Thyroid gland (tissue), 4 donors: ENCODE measurements at regions not wholly inside any gene's neighbourhood (a gene's known extent, or its start where the extent isn't known, plus 50 kb on each side); places are given as distances from the start of the nearest gene placed in this dataset.

Source experiments
- DNase-seq, 2 donors: peaks; one replicate each; pipeline ENCODE4 v3.0.0-alpha.2; 2019
- H3K27ac ChIP-seq, 3 donors: fragments of 200-600 bp; sonication (generic); 1 replicate in 2 of 3; 2 replicates in 1 of 3; pipeline ENCODE4 v1.5.1; 2016 to 2019; ENCODE audit warnings: mild to moderate bottlenecking in 1 of 3, moderate library complexity in 1 of 3
- H3K27me3 ChIP-seq: fragments of 200-600 bp; sonication (generic); one replicate; pipeline ENCODE4 v1.5.1; 2019
- H3K36me3 ChIP-seq, 2 donors: fragments of 200-600 bp; sonication (generic); one replicate each; pipeline ENCODE4 v1.5.1; 2016 to 2019
- H3K4me1 ChIP-seq, 2 donors: fragments of 200-600 bp; sonication (generic); one replicate each; pipeline ENCODE4 v1.5.1; 2017 to 2019
- H3K4me3 ChIP-seq, 3 donors: fragments of 200-600 bp; sonication (generic); replicated peaks in 1 of 3; 1 replicate in 2 of 3; 2 replicates in 1 of 3; pipeline ENCODE4 v1.5.1; 2016; ENCODE audit warnings: mild to moderate bottlenecking in 1 of 3
- H3K9me3 ChIP-seq: fragments of 200-600 bp; sonication (generic); one replicate; pipeline ENCODE4 v1.5.1; 2017
- POLR2A ChIP-seq, 2 donors: fragments of 450-650 bp; IDR thresholded peaks; one replicate each; pipeline ENCODE4 v1.6.1; 2017; ENCODE audit warnings: antibody characterized with exemption in 2 of 2, mild to moderate bottlenecking in 2 of 2, moderate library complexity in 1 of 2
- WGBS, 2 donors: methylation state at CpG; one replicate each; pipeline ENCODE4 v1.1.5; 2017; 5-methylcytosine and 5-hydroxymethylcytosine counted together
- intact Hi-C: fragments of 100-400 bp; cut with DNase I; formaldehyde crosslinking; loops from one replicate; pipeline ENCODE4 v1.15.1; 2023
- TF ChIP-seq, protein P1 (sequence below), 6 experiments: fragments of 200-600 bp in 3 of 6; fragments of 450-650 bp in 3 of 6; sonication (generic) in 3 of 6; IDR thresholded peaks; one replicate each; pipeline ENCODE4 v1.5.1; 2016 to 2019; ENCODE audit warnings: antibody characterized with exemption in 6 of 6, mild to moderate bottlenecking in 2 of 6, inconsistent platforms in 1 of 6, moderate library complexity in 1 of 6

DNA sequence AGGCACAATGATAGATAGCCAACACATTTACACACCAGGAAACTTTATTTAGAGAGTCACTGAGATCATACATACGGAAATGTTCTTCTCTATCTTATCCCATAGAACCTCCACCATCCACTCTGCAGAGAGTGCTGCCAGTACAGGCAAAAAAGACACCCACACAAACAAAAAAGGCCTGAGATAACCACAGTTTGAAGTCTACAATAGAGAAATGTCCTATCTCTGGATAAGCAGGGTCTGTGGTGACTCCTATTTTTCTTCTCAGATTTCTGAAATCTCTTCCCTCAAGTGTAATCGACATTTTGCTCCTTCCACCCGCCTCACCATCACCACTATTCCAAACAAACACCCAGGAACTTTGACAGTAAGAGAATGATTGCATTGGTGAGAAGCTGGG is 413.9 kb upstream of the NR2F2 start:
- no peak for DNase-seq
- no peak for TF ChIP-seq POLR2A (IDR thresholded peaks at IDR 0.05)
- TF ChIP-seq, protein P1, sequence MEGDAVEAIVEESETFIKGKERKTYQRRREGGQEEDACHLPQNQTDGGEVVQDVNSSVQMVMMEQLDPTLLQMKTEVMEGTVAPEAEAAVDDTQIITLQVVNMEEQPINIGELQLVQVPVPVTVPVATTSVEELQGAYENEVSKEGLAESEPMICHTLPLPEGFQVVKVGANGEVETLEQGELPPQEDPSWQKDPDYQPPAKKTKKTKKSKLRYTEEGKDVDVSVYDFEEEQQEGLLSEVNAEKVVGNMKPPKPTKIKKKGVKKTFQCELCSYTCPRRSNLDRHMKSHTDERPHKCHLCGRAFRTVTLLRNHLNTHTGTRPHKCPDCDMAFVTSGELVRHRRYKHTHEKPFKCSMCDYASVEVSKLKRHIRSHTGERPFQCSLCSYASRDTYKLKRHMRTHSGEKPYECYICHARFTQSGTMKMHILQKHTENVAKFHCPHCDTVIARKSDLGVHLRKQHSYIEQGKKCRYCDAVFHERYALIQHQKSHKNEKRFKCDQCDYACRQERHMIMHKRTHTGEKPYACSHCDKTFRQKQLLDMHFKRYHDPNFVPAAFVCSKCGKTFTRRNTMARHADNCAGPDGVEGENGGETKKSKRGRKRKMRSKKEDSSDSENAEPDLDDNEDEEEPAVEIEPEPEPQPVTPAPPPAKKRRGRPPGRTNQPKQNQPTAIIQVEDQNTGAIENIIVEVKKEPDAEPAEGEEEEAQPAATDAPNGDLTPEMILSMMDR (IDR thresholded peaks at IDR 0.05), result no peak
- Histone ChIP-seq H3K27ac (no peak overlapping the region), H3K4me3 (no peak overlapping the region), H3K27me3 (no peaks in the 10 kb centered on the region), H3K4me1 (no peaks in the 10 kb centered on the region), H3K36me3 (no peaks in the 10 kb centered on the region), H3K9me3 (no peaks in the 10 kb centered on the region)
- WGBS, 2 donors, result 73 to 75% methylated on average over 3 of the region's 3 CpGs
- intact Hi-C loops, result no loop called here

DNA sequence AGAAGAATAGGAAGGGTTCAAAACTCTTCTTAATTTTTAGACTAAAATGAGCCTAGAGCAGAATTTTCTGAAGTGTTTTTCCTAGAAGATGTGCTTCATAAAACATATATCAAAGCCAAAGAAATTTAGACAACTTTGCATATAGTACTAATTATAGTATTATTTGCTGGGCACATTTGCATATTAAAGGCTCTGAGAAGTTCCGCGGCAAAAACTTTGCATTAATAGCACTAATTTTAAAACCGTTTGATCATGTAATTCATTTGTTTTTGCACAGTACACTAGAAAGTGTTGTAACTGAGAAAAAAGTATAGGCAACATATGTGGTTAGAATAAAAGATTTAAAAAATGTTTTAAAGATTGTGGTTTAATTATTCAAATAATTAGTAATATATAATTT is 412.0 kb upstream of the NR2F2 start:
- Histone ChIP-seq H3K9me3 (no peaks in the 10 kb centered on the region), H3K27ac (no peak overlapping the region), H3K27me3 (no peaks in the 10 kb centered on the region), H3K36me3 (no peaks in the 10 kb centered on the region), H3K4me3 (no peak overlapping the region), H3K4me1 (no peaks in the 10 kb centered on the region)
- TF ChIP-seq POLR2A (IDR thresholded peaks at IDR 0.05), result no peak
- TF ChIP-seq, protein P1 (IDR thresholded peaks at IDR 0.05), result no peak
- DNase-seq, result no peak
- intact Hi-C loops, result no loop called here
- WGBS, 2 donors, result 93 to 96% methylated on average over 3 of the region's 3 CpGs

DNA sequence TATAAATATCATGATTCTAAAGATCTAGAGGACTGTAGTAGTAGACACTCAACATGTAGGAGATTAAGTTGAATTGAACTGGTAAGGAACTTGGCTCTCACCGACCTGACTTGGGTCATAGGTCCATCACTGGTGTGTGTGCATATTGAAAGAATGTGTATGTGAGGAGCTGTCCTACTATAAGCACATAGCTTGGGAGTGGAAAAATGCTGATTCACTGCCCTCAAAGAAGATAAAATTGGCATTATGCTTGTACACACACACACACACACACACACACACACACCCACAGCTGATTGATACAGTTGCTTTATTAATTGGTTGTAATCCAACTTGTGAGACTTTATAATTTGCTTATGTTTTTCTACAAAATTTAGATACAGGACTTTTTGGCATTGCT is 411.0 kb upstream of the NR2F2 start:
- H3K36me3 ChIP-seq, result no peaks in the 10 kb centered on the region
- H3K27me3 ChIP-seq, result no peaks in the 10 kb centered on the region
- no peaks in the 10 kb centered on the region for H3K9me3 ChIP-seq
- H3K4me1 ChIP-seq, result no peaks in the 10 kb centered on the region
- TF ChIP-seq, protein P1 (IDR thresholded peaks at IDR 0.05), result no peak
- TF ChIP-seq POLR2A (IDR thresholded peaks at IDR 0.05), result no peak
- WGBS, 2 donors, result 89 to 96% methylated on average over 1 of the region's 1 CpG
- H3K4me3 ChIP-seq, result no peak overlapping the region
- no peak for DNase-seq
- H3K27ac ChIP-seq, result no peak overlapping the region
- intact Hi-C loops, result no loop called here

DNA sequence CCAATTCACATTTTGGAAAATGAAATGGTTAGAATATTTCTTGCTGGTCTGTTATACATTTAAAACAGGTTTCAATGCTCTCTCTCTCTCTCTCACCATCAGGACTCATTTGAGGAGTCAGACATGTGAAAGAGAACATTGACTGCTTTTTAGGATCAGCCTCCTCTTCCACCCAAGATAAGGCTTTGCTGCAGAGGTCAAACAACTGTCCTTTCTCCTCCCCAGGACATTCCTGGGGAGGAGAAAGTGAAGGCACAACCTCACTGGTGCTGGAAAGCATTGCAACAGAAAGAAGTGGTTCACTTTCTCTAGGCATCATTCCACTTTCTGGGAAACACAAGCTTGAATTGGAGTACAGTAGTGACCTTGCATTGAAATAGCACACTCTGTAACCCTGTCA is 409.1 kb upstream of the NR2F2 start:
- intact Hi-C loops, result no loop called here
- no peak overlapping the region for H3K4me3 ChIP-seq
- H3K4me1 ChIP-seq, result no peaks in the 10 kb centered on the region
- TF ChIP-seq, protein P1 (IDR thresholded peaks at IDR 0.05), result no peak
- TF ChIP-seq POLR2A (IDR thresholded peaks at IDR 0.05), result no peak
- H3K9me3 ChIP-seq, result no peaks in the 10 kb centered on the region
- DNase-seq, result no peak
- no peaks in the 10 kb centered on the region for H3K36me3 ChIP-seq
- H3K27me3 ChIP-seq, result no peaks in the 10 kb centered on the region
- no peak overlapping the region for H3K27ac ChIP-seq

DNA sequence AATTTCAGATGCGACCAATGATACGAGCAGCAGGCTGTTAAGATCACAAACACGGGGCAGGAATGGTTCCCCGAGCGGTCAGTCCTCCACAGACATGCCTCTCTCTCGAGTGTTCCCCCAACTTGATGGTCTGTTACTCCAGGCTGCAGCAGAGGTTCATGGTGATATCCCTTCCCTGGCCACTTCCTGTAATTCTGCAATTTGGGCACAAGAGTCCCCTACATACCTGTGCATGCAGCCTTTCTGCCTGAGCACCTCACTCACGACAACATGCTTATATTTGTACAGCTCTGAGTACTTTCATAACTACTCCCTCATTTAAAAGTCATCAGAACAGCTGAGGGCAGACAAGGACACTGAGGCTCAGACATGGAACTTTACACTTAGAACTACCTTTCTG is 408.1 kb upstream of the NR2F2 start:
- no peaks in the 10 kb centered on the region for H3K4me1 ChIP-seq
- no peaks in the 10 kb centered on the region for H3K27me3 ChIP-seq
- H3K4me3 ChIP-seq, result no peak overlapping the region
- no peak for DNase-seq
- no peaks in the 10 kb centered on the region for H3K9me3 ChIP-seq
- WGBS, 2 donors, result 64 to 72% methylated on average over 7 of the region's 7 CpGs
- H3K36me3 ChIP-seq, result no peaks in the 10 kb centered on the region
- no peak overlapping the region for H3K27ac ChIP-seq
- TF ChIP-seq, protein P1 (IDR thresholded peaks at IDR 0.05), result no peak
- no peak for TF ChIP-seq POLR2A (IDR thresholded peaks at IDR 0.05)
- intact Hi-C loops, result no loop called here
